Nephron progenitor cell (in vitro differentiated cells): ENCODE measurements at regions not wholly inside any gene's neighbourhood (a gene's known extent, or its start where the extent isn't known, plus 50 kb on each side); places are given as distances from the start of the nearest gene placed in this dataset.
A peak's percentile ranks its signal among the peaks of the same experiment; 100 is the strongest.

Source experiments
- DNase-seq: peaks from one replicate; pipeline ENCODE4 v3.0.0; 2021
- H3K27ac Mint-ChIP-seq: 2 replicates; pipeline ENCODE4 v1.8.0; 2021; ENCODE audit warnings: mild to moderate bottlenecking, moderate library complexity, mixed read lengths
- H3K27me3 Mint-ChIP-seq: 2 replicates; pipeline ENCODE4 v1.8.0; 2021; ENCODE audit warnings: mild to moderate bottlenecking, low read depth, mixed read lengths; ENCODE audit not compliant: poor library complexity
- H3K36me3 Mint-ChIP-seq: 2 replicates; pipeline ENCODE4 v1.8.0; 2021; ENCODE audit warnings: low read depth, mixed read lengths
- H3K4me1 Mint-ChIP-seq: 2 replicates; pipeline ENCODE4 v1.8.0; 2021; ENCODE audit warnings: mixed read lengths
- H3K4me3 Mint-ChIP-seq: 2 replicates; pipeline ENCODE4 v1.8.0; 2021; ENCODE audit warnings: mild to moderate bottlenecking, moderate library complexity, mixed read lengths
- H3K9me3 Mint-ChIP-seq: 2 replicates; pipeline ENCODE4 v1.8.0; 2021; ENCODE audit warnings: mild to moderate bottlenecking, moderate library complexity, mixed read lengths
- CTCF ChIP-seq: fragments of 200-600 bp; sonication (generic); IDR thresholded peaks from 2 replicates; pipeline ENCODE4 v1.5.0; 2021; ENCODE audit warnings: antibody characterized with exemption

GRCh38 chr2:63665091-63665490 lies 76.3 kb downstream of the MDH1 start:
- Mint-ChIP-seq H3K4me3 (no peak overlapping the region), H3K27ac (no peak overlapping the region), H3K9me3 (no peaks in the 10 kb centered on the region), H3K36me3 (no peaks in the 10 kb centered on the region), H3K4me1 (peaks cover 13% of the 10 kb centered on the region), H3K27me3 (no peaks in the 10 kb centered on the region)
- TF ChIP-seq CTCF = no peak
- no peak for DNase-seq

GRCh38 chr2:63665846-63666475 lies 77.2 kb downstream of the MDH1 start:
- no peak for DNase-seq
- H3K4me3 Mint-ChIP-seq = no peak overlapping the region
- peaks cover 3% of the 10 kb centered on the region for H3K27me3 Mint-ChIP-seq
- H3K4me1 Mint-ChIP-seq = peaks cover 13% of the 10 kb centered on the region
- no peaks in the 10 kb centered on the region for H3K36me3 Mint-ChIP-seq
- TF ChIP-seq CTCF = no peak
- H3K27ac Mint-ChIP-seq = no peak overlapping the region
- H3K9me3 Mint-ChIP-seq = no peaks in the 10 kb centered on the region

GRCh38 chr2:63667132-63667700 lies 78.5 kb downstream of the MDH1 start:
- no peak for DNase-seq
- no peak overlapping the region for H3K27ac Mint-ChIP-seq
- H3K36me3 Mint-ChIP-seq = no peaks in the 10 kb centered on the region
- no peaks in the 10 kb centered on the region for H3K9me3 Mint-ChIP-seq
- no peak overlapping the region for H3K4me3 Mint-ChIP-seq
- peaks cover 3% of the 10 kb centered on the region for H3K27me3 Mint-ChIP-seq
- TF ChIP-seq CTCF = no peak
- H3K4me1 Mint-ChIP-seq = peaks cover 13% of the 10 kb centered on the region

- peaks cover 3% of the 10 kb centered on the region for H3K27me3 Mint-ChIP-seq
- H3K36me3 Mint-ChIP-seq = no peaks in the 10 kb centered on the region
- no peak overlapping the region for H3K4me3 Mint-ChIP-seq
- no peak for TF ChIP-seq CTCF
- DNase-seq = no peak
- H3K4me1 Mint-ChIP-seq = peaks cover 13% of the 10 kb centered on the region
- H3K27ac Mint-ChIP-seq = peak overlapping the region; percentile 41
- H3K9me3 Mint-ChIP-seq = no peaks in the 10 kb centered on the region
These were observed 79.2 kb downstream of the MDH1 start for GRCh38 chr2:63668000-63668399.

- Mint-ChIP-seq H3K36me3 (no peaks in the 10 kb centered on the region), H3K4me3 (no peak overlapping the region), H3K27ac (peak overlapping the region; percentile 36), H3K9me3 (no peaks in the 10 kb centered on the region), H3K4me1 (peaks cover 13% of the 10 kb centered on the region), H3K27me3 (peaks cover 3% of the 10 kb centered on the region)
- TF ChIP-seq CTCF = no peak
- no peak for DNase-seq
These were observed 79.7 kb downstream of the MDH1 start for GRCh38 chr2:63668466-63668865.

- Mint-ChIP-seq H3K9me3 (no peaks in the 10 kb centered on the region), H3K27me3 (peaks cover 3% of the 10 kb centered on the region), H3K4me1 (peaks cover 13% of the 10 kb centered on the region), H3K4me3 (no peak overlapping the region), H3K27ac (no peak overlapping the region), H3K36me3 (no peaks in the 10 kb centered on the region)
- no peak for TF ChIP-seq CTCF
- DNase-seq = no peak
These were observed 80.8 kb downstream of the MDH1 start for GRCh38 chr2:63669596-63669995.
